Neural crest cell (in vitro differentiated cells): ENCODE measurements at regions not wholly inside any gene's neighbourhood (a gene's known extent, or its start where the extent isn't known, plus 50 kb on each side); places are given as distances from the start of the nearest gene placed in this dataset.

Experiments used
- DNase-seq: peaks from one replicate; pipeline ENCODE4 v3.0.0; 2021; ENCODE audit warnings: low read depth, mixed read lengths, low spot score
- H3K27ac Mint-ChIP-seq: one replicate; pipeline ENCODE4 v1.8.0; 2021; ENCODE audit warnings: mild to moderate bottlenecking, mixed read lengths; ENCODE audit not compliant: unreplicated experiment
- H3K27me3 Mint-ChIP-seq: 2 replicates; pipeline ENCODE4 v1.8.0; 2021; ENCODE audit warnings: low read depth, mild to moderate bottlenecking, mixed read lengths
- H3K36me3 Mint-ChIP-seq: 2 replicates; pipeline ENCODE4 v1.8.0; 2021; ENCODE audit warnings: low read depth, mild to moderate bottlenecking, mixed read lengths
- H3K4me1 Mint-ChIP-seq: 2 replicates; pipeline ENCODE4 v1.8.0; 2021; ENCODE audit warnings: mixed read lengths
- H3K4me3 Mint-ChIP-seq: one replicate; pipeline ENCODE4 v1.8.0; 2021; ENCODE audit warnings: mild to moderate bottlenecking, mixed read lengths
- H3K9me3 Mint-ChIP-seq: 2 replicates; pipeline ENCODE4 v1.8.0; 2021; ENCODE audit warnings: mixed read lengths
- TF ChIP-seq, protein P1 (sequence below): fragments of 200-600 bp; sonication (generic); conservative IDR thresholded peaks from 2 replicates; pipeline ENCODE4 v1.5.0; 2021; ENCODE audit warnings: antibody characterized with exemption, mild to moderate bottlenecking

DNA sequence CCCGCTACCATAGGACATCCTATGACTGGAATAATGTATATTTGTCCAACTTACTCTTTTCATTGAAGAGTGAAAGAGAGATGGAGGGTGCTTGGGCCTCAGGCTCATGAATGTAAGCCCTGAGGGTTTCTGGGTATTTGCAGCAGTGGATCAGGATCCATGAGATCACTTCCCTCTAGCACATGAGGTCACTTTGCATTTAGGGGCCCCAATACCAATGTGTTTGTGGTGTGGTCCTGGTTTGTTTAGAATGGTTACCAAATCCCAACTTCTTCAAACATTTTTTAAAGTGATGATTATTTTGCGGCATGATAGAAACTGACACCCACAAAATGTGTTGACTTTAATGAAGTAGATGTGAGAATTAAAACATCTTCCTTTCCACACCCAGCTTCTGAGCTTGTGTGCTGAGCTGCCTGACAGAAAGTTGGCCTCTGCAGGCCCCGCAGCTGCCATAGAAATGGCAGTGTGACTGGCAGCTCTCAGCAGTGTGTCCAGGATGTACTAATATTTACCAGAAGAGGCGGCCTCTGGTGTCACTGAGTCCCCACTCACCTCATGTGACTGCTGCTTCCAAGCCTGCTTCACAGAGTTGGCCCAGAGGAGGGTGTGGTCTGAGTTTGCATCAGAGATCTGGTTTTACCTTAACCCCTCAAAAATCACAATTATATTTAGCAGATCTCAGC is 447.6 kb upstream of the NPVF start:
- Mint-ChIP-seq H3K4me1 (peaks cover 58% of the 10 kb centered on the region), H3K36me3 (no peaks in the 10 kb centered on the region), H3K27ac (no peak overlapping the region), H3K27me3 (no peaks in the 10 kb centered on the region), H3K9me3 (no peaks in the 10 kb centered on the region), H3K4me3 (no peak overlapping the region)
- TF ChIP-seq, protein P1, sequence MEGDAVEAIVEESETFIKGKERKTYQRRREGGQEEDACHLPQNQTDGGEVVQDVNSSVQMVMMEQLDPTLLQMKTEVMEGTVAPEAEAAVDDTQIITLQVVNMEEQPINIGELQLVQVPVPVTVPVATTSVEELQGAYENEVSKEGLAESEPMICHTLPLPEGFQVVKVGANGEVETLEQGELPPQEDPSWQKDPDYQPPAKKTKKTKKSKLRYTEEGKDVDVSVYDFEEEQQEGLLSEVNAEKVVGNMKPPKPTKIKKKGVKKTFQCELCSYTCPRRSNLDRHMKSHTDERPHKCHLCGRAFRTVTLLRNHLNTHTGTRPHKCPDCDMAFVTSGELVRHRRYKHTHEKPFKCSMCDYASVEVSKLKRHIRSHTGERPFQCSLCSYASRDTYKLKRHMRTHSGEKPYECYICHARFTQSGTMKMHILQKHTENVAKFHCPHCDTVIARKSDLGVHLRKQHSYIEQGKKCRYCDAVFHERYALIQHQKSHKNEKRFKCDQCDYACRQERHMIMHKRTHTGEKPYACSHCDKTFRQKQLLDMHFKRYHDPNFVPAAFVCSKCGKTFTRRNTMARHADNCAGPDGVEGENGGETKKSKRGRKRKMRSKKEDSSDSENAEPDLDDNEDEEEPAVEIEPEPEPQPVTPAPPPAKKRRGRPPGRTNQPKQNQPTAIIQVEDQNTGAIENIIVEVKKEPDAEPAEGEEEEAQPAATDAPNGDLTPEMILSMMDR = no peak
- no peak for DNase-seq

DNA sequence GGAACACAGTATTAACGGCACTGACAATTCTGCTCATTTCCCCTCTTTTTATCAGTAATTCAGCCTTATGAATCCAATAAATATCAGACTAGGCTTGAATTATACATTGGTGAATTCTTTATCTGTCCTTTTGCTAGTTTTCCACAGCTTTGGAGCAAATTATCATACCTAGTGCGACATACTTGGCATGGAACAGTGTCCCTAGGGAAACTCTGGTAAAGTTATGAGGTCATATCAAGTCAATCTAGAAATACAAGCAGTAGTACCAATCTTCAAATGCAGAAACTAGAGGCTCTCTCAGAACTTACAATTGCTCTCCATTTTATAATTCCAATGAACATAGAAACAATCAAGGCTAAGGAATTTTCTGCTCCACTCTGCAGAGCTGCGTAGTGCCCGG is 449.3 kb upstream of the NPVF start:
- Mint-ChIP-seq H3K27ac (no peak overlapping the region), H3K36me3 (no peaks in the 10 kb centered on the region), H3K9me3 (peaks cover 3% of the 10 kb centered on the region), H3K4me3 (no peak overlapping the region), H3K4me1 (peaks cover 45% of the 10 kb centered on the region), H3K27me3 (no peaks in the 10 kb centered on the region)
- no peak for DNase-seq
- TF ChIP-seq, protein P1 = no peak

DNA sequence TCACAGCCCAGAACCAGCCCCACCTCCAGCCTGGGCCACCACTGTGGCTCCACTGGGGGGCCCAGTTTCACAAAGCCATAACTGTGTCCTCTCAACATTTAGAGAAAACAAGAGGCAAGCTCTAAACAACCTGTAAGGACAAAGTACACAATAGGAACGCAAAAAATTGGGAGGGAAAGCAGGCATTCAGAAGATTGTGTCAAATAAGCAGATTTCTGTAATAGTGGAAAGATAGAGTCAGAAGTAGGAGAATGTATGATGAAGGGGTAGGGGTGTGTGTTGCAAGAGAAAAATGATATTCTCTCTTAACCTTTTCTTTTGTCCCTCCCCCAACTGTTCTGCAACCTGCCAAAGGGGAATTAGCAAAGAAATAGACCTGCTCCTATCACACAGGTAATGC is 449.9 kb upstream of the NPVF start:
- TF ChIP-seq, protein P1 = no peak
- H3K4me1 Mint-ChIP-seq = peaks cover 39% of the 10 kb centered on the region
- H3K9me3 Mint-ChIP-seq = peaks cover 3% of the 10 kb centered on the region
- H3K27ac Mint-ChIP-seq = no peak overlapping the region
- H3K27me3 Mint-ChIP-seq = no peaks in the 10 kb centered on the region
- no peak for DNase-seq
- no peaks in the 10 kb centered on the region for H3K36me3 Mint-ChIP-seq
- H3K4me3 Mint-ChIP-seq = no peak overlapping the region

DNA sequence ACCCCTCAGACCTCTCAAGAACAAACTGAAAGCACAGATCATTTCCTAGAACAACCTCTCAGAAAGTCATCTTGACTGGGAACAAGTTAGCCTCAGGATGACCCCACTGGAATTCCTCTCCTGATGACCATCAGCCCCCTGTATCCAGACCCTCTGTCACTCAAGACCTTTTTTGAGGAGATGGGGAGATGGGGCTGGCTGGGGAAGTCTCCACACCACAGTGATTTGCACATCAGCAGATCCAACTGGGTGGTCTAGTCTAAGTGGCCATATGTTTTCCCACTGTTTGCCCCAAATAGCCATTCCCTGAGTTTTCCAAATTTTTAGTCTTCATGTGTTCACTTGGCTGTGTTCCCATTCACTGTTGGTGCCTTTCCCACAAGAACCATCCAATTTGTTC is 452.4 kb upstream of the NPVF start:
- Mint-ChIP-seq H3K4me1 (peaks cover 36% of the 10 kb centered on the region), H3K36me3 (no peaks in the 10 kb centered on the region), H3K27me3 (no peaks in the 10 kb centered on the region), H3K9me3 (peaks cover 3% of the 10 kb centered on the region), H3K27ac (no peak overlapping the region), H3K4me3 (no peak overlapping the region)
- TF ChIP-seq, protein P1 = no peak
- DNase-seq = no peak

DNA sequence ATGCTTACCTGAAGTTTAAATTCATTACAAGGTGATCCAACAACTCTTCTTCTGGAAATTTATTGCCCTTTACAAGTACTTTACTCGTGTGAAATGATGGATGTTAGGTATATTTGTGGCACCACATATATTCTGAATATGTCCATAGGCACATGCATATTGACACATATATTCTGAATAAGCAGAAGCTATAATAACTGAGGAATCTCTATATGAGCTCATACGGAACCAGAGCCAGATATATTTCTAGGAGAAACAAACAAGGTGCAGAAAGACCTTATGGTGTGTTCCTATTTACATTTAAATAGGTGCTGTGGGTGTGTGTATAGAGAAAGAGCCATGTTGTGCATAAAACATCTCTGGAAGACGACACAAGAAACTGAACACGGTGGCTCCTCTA is 456.1 kb upstream of the NPVF start:
- H3K4me3 Mint-ChIP-seq = no peak overlapping the region

More for the DNA sequence above, 456.1 kb upstream of the NPVF start:
- no peak for DNase-seq
- Mint-ChIP-seq H3K36me3 (no peaks in the 10 kb centered on the region), H3K27me3 (no peaks in the 10 kb centered on the region), H3K4me1 (peaks cover 21% of the 10 kb centered on the region), H3K9me3 (peaks cover 3% of the 10 kb centered on the region), H3K27ac (no peak overlapping the region)
- TF ChIP-seq, protein P1 = no peak
